NOMO-1 (cell line): ENCODE measurements at regions not wholly inside any gene's neighbourhood (a gene's known extent, or its start where the extent isn't known, plus 50 kb on each side); places are given as distances from the start of the nearest gene placed in this dataset.
"Not testable (repeated sequence)": the region's sequence is repeated elsewhere in the genome, so short reads cannot be mapped to it uniquely, and the experiment has no call there.

Experiments used
- DNase-seq, 2 experiments: peaks; one replicate each; lab custom pipeline; 2025; ENCODE audit not compliant: unreplicated experiment in 2 of 2; lab: John Stamatoyannopoulos, UW

DNA sequence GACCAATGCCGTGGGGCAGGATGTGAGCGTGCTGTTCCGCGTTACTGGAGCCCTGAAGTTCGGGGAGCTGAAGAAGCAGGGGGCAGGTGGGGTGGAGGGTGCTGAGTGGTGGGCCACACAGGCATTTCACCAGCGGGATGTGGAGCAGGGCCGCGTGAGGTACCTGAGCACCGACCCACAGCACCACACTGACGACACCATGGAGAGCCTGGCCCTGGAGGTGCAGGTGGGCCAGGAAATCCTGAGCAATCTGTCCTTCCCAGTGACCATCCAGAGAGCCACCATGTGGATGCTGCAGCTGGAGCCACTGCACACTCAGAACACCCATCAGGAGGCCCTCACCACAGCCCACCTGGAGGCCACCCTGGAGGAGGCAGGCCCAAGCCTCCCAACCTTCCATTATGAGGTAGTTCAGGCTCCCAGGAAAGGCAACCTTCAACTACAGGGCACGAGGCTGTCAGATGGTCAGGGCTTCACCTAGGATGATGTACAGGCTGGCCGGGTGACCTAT is 179.6 kb downstream of the TBC1D2B start:
- no peak for DNase-seq

DNA sequence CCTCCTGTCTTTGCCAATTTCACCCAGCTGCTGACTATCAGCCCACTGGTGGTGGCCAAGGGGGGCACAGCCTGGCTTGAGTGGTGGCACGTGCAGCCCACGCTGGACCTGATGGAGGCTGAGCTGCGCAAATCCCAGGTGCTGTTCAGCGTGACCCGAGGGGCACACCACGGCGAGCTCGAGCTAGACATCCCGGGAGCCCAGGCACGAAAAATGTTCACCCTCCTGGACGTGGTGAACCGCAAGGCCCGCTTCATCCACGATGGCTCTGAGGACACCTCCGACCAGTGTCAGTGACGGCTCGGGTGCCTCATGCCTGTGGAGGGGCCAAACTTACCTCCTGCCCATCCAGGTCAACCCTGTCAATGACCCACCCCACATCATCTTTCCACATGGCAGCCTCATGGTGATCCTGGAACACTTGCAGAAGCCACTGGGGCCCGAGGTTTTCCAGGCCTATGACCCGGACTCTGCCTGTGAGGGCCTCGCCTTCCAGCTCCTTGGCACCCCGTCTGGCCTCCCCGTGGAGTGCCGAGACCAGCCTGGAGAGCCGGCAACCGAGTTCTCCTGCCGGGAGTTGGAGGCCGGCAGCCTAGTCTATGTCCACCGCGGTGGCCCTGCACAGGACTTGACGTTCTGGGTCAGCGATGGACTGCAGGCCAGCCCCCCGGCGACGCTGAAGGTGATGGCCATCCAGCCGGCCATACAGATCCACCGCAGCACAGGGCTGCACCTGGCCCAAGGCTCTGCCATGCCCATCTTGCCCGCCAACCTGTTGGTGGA is 180.2 kb downstream of the TBC1D2B start:
- not testable (repeated sequence) for DNase-seq

DNA sequence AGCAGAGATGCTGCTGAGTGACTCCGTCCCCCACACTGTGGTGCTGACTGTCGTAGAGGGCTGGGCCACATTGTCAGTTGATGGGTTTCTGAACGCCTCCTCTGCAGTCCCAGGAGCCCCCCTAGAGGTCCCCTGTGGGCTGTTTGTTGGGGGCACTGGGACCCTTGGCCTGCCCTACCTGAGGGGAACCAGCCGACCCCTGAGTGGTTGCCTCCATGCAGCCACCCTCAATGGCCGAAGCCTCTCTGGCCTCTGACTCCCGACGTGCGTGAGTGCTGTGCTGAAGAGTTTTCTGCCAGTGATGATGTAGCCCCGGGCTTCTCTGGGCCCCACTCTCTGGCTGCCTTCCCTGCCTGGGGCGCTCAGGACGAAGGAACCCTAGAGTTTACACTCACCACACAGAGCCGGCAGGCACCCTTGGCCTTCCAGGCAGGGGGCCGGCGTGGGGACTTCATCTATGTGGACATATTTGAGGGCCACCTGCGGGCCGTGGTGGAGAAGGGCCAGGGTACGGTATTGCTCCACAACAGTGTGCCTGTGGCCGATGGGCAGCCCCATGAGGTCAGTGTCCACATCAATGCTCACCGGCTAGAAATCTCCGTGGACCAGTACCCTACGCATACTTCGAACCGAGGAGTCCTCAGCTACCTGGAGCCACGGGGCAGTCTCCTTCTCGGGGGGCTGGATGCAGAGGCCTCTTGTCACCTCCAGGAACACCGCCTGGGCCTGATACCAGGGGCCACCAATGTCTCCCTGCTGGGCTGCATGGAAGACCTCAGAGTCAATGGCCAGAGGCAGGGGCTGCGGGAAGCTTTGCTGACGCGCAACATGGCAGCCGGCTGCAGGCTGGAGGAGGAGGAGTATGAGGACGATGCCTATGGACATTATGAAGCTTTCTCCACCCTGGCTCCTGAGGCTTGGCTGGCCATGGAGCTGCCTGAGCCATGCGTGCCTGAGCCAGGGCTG is 181.1 kb downstream of the TBC1D2B start:
- not testable (repeated sequence) for DNase-seq

DNA sequence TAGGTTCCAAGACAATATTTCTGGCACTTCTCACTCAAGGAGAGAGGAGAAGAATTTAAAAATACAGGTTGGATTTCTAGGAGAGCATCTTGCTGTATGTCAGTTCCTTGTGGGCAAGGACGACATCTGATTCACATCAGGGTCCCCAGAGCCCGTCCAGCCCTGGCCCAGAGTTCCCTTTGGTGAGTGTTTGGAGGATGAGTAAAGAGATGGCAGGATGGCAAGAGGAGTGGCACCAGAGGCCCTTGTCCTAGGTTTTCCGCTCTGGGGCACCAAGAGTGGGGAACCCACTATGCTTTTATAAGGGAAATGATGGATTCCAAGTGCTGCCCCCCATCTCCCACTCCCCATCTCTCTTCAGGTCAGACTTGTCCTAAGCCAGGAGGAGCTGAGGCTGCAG is 181.8 kb downstream of the TBC1D2B start:
- no peak for DNase-seq

- DNase-seq = peak in 1 of 2 experiments; percentile 5
Observed at GRCh38 chr15:77895145-77895544, 182.4 kb downstream of the TBC1D2B start.

DNA sequence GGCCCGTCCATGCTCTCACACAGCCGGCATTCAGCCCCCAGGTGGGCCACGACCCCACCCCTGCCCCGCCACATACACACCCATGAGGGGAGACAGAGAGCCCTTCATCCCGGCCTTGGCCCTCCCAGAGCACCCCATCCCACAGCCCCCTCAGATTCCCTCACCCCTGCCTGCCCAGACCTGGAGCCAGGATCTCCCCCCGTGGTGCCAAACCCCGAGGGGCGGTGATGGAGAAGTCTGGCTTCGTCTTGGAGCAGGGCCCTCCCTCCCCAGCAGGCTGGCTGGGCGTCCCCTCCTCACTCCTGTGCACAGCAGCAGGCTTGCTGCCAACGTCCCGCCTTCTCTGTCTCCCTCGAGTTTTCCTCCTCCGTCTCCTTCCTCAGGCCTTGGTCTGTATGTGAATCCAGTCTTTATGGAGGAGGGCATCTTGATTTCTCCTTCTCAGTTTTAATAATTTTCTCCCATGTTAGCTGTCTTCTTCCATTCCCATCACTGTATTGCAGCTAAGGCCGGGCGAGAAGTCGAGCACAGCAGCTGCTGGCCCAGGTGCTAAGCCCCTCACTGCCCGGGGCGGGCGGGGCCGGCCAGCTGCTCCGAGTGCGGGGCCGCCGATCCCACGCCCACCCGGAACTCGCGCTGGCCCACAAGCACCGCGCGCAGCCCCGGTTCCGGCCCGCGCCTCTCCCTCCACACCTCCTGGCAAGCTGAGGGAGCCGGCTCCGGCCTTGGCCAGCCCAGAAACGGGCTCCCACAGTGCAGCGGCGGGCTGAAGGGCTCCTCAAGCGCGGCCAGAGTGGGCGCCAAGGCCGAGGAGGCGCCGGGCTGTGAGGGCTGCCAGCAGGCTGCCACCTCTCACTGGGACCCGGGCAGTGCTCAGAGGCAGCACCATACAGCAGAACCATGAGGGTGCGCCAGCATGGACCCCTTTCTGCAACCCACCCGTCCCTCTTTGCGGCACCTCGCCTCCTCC is 183.6 kb downstream of the TBC1D2B start:
- not testable (repeated sequence) for DNase-seq

DNA sequence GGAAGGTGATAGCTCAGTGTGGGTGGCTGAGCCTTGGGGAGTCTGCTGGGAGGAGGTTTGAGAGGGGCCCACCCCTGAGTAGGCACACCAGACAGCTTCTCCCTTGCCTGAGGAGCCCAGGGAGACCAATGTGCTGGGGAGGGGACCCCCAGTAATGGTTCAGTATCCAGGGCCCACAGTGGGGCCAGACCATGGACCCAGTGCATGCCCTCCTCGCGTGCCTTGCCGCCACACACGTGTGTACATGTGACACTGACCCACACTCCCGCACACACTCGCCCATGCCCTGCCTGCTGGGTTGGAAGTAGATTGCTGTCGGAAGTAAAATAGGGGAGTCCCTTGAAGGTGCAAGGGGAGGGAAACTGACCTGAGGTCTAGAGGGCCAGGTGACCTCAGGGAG is 184.3 kb downstream of the TBC1D2B start:
- not testable (repeated sequence) for DNase-seq

GRCh38 chr15:77892335-77892734 is 185.2 kb downstream of the TBC1D2B start:
- no peak for DNase-seq

DNA sequence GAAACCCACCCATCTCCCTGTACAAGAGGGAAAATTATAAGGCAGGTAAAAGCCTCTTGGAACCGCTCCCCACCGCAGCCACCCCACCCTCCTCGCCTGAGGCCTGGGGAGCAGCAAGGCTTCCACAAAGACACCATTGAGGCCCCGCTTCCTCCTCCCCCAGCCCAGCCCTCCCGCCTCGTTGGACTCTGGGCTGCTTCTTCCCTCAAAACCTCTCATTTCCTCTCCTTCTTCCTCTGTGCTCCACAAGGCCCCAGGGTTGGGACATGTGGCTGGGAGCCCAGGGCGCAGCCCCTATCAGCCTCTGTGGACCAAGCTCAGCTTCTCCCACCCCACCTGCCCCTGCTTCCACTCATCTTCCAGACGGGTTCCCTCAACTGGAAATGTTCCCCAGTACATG is 185.6 kb downstream of the TBC1D2B start:
- DNase-seq = not testable (repeated sequence)

- not testable (repeated sequence) for DNase-seq
Observed at GRCh38 chr15:77890911-77891801, 186.4 kb downstream of the TBC1D2B start.

DNA sequence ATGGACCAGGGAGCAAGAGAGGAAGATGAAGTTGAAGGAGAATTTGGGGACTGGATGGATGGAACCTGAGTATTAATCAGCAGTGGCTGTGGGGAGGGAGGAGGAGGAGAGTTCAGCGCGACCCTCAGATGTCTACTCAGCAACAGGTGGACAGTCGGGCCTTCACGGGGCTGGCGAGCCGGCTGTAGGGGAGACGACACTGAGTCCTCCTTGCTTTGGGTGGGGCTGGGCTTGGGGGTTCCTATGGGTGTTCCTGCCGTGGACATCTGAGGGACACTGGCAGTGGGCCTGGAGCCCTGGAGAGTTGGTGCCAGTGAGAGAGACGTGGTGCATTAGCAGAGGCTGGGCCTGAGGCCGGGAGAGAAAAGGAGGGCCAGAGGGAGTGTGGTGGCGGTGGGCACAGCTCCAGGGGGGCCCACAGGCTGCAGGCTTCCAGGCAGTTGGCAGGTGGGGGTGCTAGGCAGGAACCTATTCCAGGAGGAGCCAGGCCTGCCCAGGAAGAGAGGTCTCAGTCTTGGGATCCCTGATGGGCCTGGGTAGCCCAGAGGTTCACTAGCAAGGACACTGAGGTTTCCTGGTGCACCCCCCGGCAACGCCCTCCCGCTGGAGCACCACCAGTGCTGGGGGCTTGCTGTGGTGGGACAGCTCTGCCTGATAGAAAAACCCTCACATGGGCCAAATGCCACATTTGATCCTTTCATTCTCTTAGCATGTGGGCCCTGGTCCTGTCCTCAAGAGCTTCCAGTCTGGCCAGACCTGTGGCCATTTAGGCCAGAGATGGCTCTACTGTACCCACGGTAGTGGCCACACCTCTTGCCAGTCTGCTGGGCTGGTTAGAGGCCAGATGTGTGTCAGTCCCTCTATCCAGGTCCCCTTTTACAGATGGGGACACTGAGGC is 187.4 kb downstream of the TBC1D2B start:
- not testable (repeated sequence) for DNase-seq

DNA sequence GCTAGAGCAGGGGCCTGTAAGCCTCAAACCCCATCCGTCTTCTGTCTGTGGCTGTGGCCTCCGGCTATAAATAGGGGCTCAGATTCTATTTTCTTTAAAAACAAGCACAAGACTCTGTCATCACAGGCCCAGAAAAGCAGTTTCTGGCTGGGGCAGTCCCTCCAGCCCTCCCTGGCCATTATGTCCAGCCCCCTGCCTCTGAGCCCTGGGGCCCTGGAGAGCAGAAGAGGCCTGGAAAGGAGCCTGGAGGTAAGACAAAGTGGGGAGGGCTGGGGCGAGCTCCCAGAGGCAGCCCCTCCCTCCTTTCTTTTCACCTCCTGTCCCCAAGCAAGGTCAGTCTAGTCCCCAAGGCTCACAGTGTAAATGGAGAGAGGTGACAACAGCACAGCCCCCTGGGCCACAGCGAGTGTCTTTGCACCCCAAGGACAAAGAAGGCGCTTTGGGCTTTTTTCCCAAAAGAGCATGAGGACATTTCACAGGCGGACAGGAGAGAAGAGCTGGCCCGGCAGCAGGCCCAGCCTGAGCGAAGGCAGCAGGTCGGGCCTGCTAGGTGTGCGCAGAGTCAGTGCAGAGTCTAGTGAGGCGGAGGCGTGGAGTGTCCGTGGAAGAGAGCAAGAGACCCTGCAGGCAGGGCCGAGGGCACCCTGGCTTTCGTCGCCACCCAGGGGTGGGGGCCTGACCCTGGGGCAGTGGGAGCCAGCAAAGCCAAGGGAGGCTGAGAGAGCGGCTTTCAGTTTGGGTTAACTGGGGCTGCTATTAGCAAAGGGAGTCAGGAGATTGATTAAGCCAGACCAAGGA is 188.3 kb downstream of the TBC1D2B start:
- DNase-seq = no peak

DNA sequence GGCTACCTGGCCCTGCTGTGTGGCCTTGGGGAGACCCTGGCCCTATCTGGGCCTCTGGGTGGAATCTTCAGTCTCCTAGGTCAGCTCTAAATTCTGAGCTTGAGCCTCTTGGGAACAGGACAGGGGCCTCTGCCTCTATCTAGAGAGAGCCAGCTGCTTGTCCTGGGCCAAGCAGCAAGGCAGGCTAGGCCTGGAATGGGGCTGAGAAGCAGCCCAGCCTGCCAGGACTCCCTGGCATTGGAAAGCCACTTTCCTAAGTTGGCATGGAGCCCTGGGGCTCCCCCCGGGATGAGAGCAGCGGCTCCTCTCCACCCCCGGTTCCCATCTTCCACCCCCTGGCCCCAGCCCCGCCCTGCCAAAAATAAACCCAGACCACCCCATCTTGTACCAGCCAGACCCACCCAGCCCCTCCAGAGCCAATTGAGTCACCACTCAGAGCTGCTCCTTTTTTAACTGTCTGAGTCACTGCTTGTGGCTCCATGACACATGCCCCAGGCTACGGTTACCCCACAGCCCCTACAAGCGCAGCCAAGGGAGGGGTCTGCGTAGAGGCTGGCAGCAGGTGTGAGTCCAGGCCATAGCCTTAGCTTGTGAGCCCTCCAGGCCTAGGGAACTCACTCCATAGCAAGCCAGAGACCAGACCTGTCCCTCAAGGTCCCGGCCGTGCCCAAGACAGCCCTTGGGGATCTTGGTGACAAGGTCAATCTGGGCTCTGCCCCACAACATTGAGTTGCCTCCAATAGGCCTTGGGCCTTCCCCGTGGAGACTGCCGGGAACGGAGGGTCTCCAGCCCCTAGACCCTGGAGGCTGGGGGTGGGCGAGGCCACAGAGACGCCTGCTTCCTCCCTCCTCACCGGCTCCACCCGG is 189.7 kb downstream of the TBC1D2B start:
- not testable (repeated sequence) for DNase-seq

DNA sequence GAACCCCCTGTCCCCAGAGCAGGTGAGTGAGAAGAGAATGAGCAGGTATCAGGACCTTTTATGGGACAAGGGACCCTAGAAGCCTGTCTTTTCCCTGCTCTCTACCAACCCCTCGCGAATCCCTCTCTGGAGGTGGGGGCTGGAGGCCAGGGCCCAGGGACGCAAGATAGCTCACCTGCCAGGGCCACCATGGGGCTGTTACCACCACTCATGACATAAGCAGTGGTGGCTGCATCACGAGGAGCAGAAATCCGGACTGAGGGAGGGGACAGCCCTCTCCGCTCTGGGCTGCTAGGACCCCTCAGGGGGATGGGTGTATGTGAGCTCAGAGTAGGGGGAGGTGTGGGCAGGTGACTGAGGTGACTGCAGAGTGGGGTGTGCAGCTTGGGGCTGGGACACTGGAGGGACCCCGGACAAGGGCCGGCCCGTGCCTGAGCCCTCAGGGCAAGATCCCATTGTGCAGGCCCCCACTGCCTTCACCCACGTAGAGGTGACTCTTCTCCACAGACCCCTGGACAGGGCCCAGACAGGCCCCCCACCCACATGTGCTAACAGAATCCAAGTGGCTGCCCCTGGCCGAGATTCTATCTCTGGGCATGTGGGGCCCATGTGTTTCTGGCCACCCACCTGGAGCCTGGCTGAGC is 190.6 kb downstream of the TBC1D2B start:
- DNase-seq = no peak

DNA sequence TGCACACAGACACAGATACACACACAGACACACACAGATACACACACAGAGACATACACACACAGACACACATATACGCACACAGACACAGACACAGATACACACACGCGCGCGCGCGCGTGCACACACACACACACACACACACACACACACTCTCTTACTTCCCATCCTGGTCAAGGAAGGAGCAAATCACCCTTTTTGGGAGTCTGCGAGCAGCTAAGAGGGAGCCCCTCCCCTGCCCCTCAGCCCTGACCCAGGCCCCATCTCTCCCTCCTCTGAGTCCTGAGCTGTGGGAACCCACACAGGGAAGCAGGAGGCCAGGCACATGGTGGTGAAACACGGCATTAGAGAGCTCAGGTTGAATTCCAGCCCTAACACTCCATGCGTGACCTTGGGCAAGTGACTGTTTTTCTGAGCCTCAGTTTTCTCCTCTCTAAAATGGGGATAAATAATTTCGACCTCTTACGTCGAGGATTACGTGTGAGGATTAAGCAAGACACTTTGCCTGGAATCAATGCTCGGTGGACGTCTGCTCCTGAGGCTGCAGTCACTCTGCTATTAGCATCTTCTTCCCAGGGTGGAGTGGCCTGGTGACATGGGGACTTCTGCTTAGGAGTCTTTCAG is 191.5 kb downstream of the TBC1D2B start:
- DNase-seq = not testable (repeated sequence)

DNA sequence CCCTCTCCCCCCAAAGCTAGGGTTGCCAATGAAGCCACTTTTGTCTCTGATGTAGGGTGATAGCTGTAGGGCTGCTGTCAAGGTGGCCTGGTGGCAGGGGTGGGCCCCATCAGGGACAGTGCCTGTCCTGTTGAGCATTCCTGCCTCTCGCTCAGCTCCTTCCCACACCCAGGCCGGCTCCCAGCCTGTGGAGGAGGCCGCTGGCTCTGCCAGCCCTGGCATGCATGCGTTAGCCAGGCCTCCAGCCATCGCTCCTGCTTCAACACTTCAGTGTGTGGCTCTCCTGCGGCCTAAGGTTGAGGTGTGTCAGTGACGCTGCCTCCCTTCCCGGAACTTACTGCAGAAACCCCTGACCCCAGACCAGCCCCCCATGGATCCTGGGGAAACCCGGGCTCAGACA is 194.5 kb downstream of the TBC1D2B start:
- DNase-seq = not testable (repeated sequence)
